ENCODE measurements at regions not wholly inside any gene's neighbourhood (a gene's known extent, or its start where the extent isn't known, plus 50 kb on each side); places are given as distances from the start of the nearest gene placed in this dataset.

GRCh38 chr6:147131532-147132128, 72.6 kb upstream of the STXBP5 start:
- DNase-seq (ENCODE audit: low spot score): peak; percentile 31

GRCh38 chr6:147132889-147133288, 71.3 kb upstream of the STXBP5 start:
- DNase-seq (ENCODE audit: low spot score): no peak

GRCh38 chr6:147133669-147134068, 70.5 kb upstream of the STXBP5 start:
- DNase-seq (ENCODE audit: low spot score): no peak

- DNase-seq (ENCODE audit: low spot score): no peak
Observed at GRCh38 chr6:147135211-147135681, 69.0 kb upstream of the STXBP5 start.

- no peak for DNase-seq (ENCODE audit: low spot score)
Observed at GRCh38 chr6:147136057-147136456, 68.2 kb upstream of the STXBP5 start.

GRCh38 chr6:147137986-147138385, 66.2 kb upstream of the STXBP5 start:
- no peak for DNase-seq (ENCODE audit: low spot score)

- DNase-seq (ENCODE audit: low spot score): no peak
Observed at GRCh38 chr6:147138835-147139234, 65.4 kb upstream of the STXBP5 start.

- no peak for DNase-seq (ENCODE audit: low spot score)
Observed at GRCh38 chr6:147141711-147142308, 62.4 kb upstream of the STXBP5 start.

GRCh38 chr6:147142684-147143245, 61.5 kb upstream of the STXBP5 start:
- no peak for DNase-seq (ENCODE audit: low spot score)

- no peak for DNase-seq (ENCODE audit: low spot score)
Observed at GRCh38 chr6:147149092-147149491, 55.1 kb upstream of the STXBP5 start.

GRCh38 chr6:147149826-147150225, 54.4 kb upstream of the STXBP5 start:
- DNase-seq (ENCODE audit: low spot score): no peak

GRCh38 chr6:147150293-147150692, 53.9 kb upstream of the STXBP5 start:
- no peak for DNase-seq (ENCODE audit: low spot score)

Data from putamen (tissue), 1 donor.